CD4-positive, alpha-beta memory T cell (primary cell): ENCODE measurements at regions not wholly inside any gene's neighbourhood (a gene's known extent, or its start where the extent isn't known, plus 50 kb on each side); places are given as distances from the start of the nearest gene placed in this dataset.

Source experiments
- CTCF ChIA-PET: fragments of 350-600 bp; sonication (Branson Sonifier 250); formaldehyde crosslinking; loops from one replicate; lab custom pipeline; 2021; ENCODE audit warnings: inconsistent platforms; ENCODE audit not compliant: partially characterized antibody; lab: Charles Lee
- POLR2A ChIA-PET: fragments of 350-600 bp; sonication (Branson Sonifier 250); formaldehyde crosslinking; loops from one replicate; lab custom pipeline; 2021; ENCODE audit not compliant: partially characterized antibody; lab: Charles Lee
- DNase-seq, 5 donors: peaks; one replicate each; pipeline versions ENCODE4 v3.0.0 to v3.0.0-alpha.2; 2020 to 2022; ENCODE audit warnings: mixed read lengths in 1 of 5
- H3K27ac ChIP-seq: one replicate; pipeline ENCODE4 v1.7.0; 2013; ENCODE audit warnings: low read depth, low read length
- H3K27me3 ChIP-seq: 2 replicates; pipeline ENCODE4 v1.7.0; 2013; ENCODE audit warnings: mild to moderate bottlenecking, low read length, moderate library complexity; ENCODE audit not compliant: insufficient read depth
- H3K36me3 ChIP-seq: 2 replicates; pipeline ENCODE4 v1.7.0; 2013; ENCODE audit warnings: mild to moderate bottlenecking, low read length, moderate library complexity; ENCODE audit not compliant: insufficient read depth
- H3K4me1 ChIP-seq: 2 replicates; pipeline ENCODE4 v1.7.0; 2013; ENCODE audit warnings: mild to moderate bottlenecking, low read length, moderate library complexity; ENCODE audit not compliant: insufficient read depth
- H3K4me3 ChIP-seq, 2 donors: one replicate each; pipeline ENCODE4 v1.7.0; 2013; ENCODE audit warnings: low read length in 2 of 2, mild to moderate bottlenecking in 1 of 2
- H3K9me3 ChIP-seq, 2 donors: one replicate each; pipeline ENCODE4 v1.7.0; 2013; ENCODE audit warnings: low read length in 2 of 2, control low read depth in 1 of 2; ENCODE audit not compliant: control insufficient read depth in 1 of 2
- H3K27ac Mint-ChIP-seq, 7 donors: one replicate each; pipeline ENCODE4 v1.8.0; 2020 to 2021; ENCODE audit warnings: mixed read lengths in 7 of 7, mild to moderate bottlenecking in 6 of 7, inconsistent platforms in 3 of 7, moderate library complexity in 3 of 7
- H3K27me3 Mint-ChIP-seq, 2 donors: one replicate each; pipeline ENCODE4 v1.8.0; 2020 to 2021; ENCODE audit warnings: mixed read lengths in 2 of 2
- H3K36me3 Mint-ChIP-seq, 2 donors: one replicate each; pipeline ENCODE4 v1.8.0; 2020 to 2021; ENCODE audit warnings: mixed read lengths in 2 of 2, inconsistent platforms in 1 of 2, mild to moderate bottlenecking in 1 of 2
- H3K4me1 Mint-ChIP-seq, 4 donors: one replicate each; pipeline ENCODE4 v1.8.0; 2020 to 2021; ENCODE audit warnings: mixed read lengths in 4 of 4, mild to moderate bottlenecking in 1 of 4
- H3K4me3 Mint-ChIP-seq, 8 donors: one replicate each; pipeline ENCODE4 v1.8.0; 2020 to 2021; ENCODE audit warnings: mixed read lengths in 8 of 8, mild to moderate bottlenecking in 7 of 8, moderate library complexity in 6 of 8, inconsistent platforms in 3 of 8
- H3K9me3 Mint-ChIP-seq, 8 donors: one replicate each; pipeline ENCODE4 v1.8.0; 2020 to 2021; ENCODE audit warnings: mixed read lengths in 8 of 8, mild to moderate bottlenecking in 5 of 8, inconsistent platforms in 3 of 8, moderate library complexity in 1 of 8
- intact Hi-C: fragments of 100-400 bp; cut with micrococcal nuclease; formaldehyde crosslinking; loops from one replicate; pipeline ENCODE4 v1.15.1; 2023

DNA sequence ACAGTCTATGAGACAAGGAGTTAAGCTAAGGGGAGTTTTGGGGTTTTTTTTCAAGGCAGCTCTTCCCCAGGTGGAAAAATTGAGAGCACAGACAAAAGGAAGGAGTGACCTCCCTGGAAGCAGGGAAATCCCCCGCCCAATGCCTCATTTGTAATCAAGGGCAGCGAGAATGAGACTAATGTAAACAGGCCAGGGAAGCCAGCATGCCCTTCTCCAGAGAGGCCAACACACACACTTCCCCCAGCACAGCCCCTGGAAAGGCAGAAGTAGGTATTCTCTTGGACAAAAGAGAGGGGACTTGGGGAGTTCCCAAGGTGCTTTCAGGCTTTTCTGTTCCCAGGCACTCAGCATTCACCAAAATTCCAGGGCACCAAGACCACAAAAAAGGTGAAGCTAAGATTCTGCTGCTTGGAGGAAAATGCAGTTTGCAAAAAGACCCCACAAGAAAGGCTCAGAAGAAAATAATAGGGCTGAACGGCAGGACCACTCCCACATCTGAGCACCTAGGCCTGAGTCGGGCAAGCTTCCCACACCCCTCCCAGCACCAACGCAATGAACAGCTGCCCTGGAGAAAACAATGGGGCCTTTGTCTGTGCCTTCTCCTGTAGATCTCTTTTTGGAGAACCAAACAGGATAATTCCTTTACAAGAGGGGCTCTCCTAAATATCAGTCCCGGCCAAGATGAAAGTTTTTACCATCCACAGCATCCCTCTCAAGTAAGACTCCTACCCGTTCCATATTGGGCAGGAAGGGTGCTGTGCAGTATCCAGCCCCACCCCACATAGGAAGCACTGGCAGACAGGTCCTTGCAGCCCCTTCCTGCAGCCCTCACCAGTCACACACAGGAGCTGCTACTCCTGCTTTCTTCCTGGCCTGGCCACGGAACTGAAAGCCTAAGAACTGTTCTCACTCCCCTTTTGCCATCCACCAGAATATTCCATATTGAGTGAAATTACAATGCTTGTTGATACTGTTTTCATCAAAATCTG, 70.7 kb upstream of the AKIP1 start:
- ChIA-PET CTCF (no interaction called here), POLR2A (no interaction called here)
- Mint-ChIP-seq H3K4me1 (peaks cover 0 to 4% (median 0%) of the 10 kb centered on the region in 4 donors), H3K36me3 (no peaks in the 10 kb centered on the region), H3K9me3 (peaks cover 0 to 2% (median 0%) of the 10 kb centered on the region in 8 donors), H3K27ac (no peak overlapping the region), H3K27me3 (peaks cover 4 to 20% of the 10 kb centered on the region in 2 donors), H3K4me3 (no peak overlapping the region)
- H3K4me3 ChIP-seq = no peak overlapping the region
- H3K4me1 ChIP-seq = no peaks in the 10 kb centered on the region
- DNase-seq = no peak
- intact Hi-C loops = no loop called here
- no peaks in the 10 kb centered on the region for H3K27me3 ChIP-seq
- no peak overlapping the region for H3K27ac ChIP-seq
- H3K36me3 ChIP-seq = no peaks in the 10 kb centered on the region
- no peaks in the 10 kb centered on the region for H3K9me3 ChIP-seq

DNA sequence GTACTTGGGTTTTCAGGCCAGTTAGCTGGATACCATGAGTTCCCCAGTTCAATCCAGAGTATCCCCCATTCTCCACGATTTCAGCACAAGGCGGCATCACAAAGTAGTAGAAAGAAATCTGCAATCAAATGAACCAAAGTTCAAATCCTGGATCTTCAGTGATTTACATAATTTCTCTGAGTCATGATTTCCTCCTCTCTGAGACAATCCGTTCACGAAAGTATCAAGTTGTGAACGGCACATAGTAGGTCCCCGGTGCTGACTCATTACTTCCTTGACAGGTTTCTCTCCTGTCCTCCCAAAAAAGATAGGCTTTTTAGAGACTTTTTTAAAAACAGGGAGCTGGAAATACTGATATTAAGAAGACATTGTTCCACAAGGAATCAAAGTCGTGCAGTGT, 69.1 kb upstream of the AKIP1 start:
- no peaks in the 10 kb centered on the region for H3K36me3 ChIP-seq
- CTCF ChIA-PET = no interaction called here
- H3K27ac Mint-ChIP-seq = no peak overlapping the region
- peaks cover 0 to 2% (median 0%) of the 10 kb centered on the region in 8 donors for H3K9me3 Mint-ChIP-seq
- peaks cover 0 to 4% (median 0%) of the 10 kb centered on the region in 4 donors for H3K4me1 Mint-ChIP-seq
- H3K27ac ChIP-seq = no peak overlapping the region
- intact Hi-C loops = no loop called here
- no peaks in the 10 kb centered on the region for H3K4me1 ChIP-seq
- no peak overlapping the region for H3K4me3 ChIP-seq
- H3K4me3 Mint-ChIP-seq = no peak overlapping the region
- no peaks in the 10 kb centered on the region for H3K9me3 ChIP-seq
- H3K36me3 Mint-ChIP-seq = no peaks in the 10 kb centered on the region
- DNase-seq = no peak
- no peaks in the 10 kb centered on the region for H3K27me3 ChIP-seq
- POLR2A ChIA-PET = no interaction called here
- peaks cover 8 to 22% of the 10 kb centered on the region in 2 donors for H3K27me3 Mint-ChIP-seq

DNA sequence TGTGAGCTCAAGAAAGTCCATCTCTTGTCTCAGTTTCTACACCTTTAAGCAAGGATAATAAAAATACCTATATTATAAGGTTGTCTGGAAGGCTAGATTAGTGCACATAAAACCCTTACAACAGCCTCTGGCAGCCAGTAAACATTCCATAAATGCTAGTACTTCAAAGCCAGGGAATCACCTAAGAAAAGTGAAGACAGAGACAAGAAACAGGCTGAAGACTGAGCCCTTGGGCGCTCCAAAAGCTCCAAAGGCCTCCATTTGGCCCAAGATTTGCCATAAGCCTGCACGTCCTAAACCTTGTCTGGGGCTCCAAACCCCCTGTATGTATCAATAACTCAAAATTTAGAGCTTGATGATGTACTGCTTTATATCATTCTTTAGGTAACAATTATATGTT, 52.2 kb upstream of the AKIP1 start:
- Histone ChIP-seq H3K36me3 (no peaks in the 10 kb centered on the region), H3K27ac (no peak overlapping the region), H3K9me3 (no peaks in the 10 kb centered on the region), H3K4me3 (no peak overlapping the region), H3K27me3 (no peaks in the 10 kb centered on the region), H3K4me1 (no peaks in the 10 kb centered on the region)
- no peaks in the 10 kb centered on the region for H3K4me1 Mint-ChIP-seq
- intact Hi-C loops = no loop called here
- CTCF ChIA-PET = no interaction called here
- no peaks in the 10 kb centered on the region for H3K36me3 Mint-ChIP-seq
- POLR2A ChIA-PET = no interaction called here
- no peak for DNase-seq
- peaks cover 4 to 9% of the 10 kb centered on the region in 2 donors for H3K27me3 Mint-ChIP-seq
- no peak overlapping the region for H3K4me3 Mint-ChIP-seq
- H3K27ac Mint-ChIP-seq = no peak overlapping the region
- no peaks in the 10 kb centered on the region for H3K9me3 Mint-ChIP-seq
